ENCODE measurements at regions not wholly inside any gene's neighbourhood (a gene's known extent, or its start where the extent isn't known, plus 50 kb on each side); places are given as distances from the start of the nearest gene placed in this dataset.
A peak's percentile ranks its signal among the peaks of the same experiment; 100 is the strongest.
"Not testable (repeated sequence)": the region's sequence is repeated elsewhere in the genome, so short reads cannot be mapped to it uniquely, and the experiment has no call there.

GRCh38 chr2:120638450-120638849 is 97.2 kb upstream of the GLI2 start:
- DNase-seq: no peak

- no peak for DNase-seq
Measured at GRCh38 chr2:120641366-120641771, 94.3 kb upstream of the GLI2 start.

- DNase-seq: no peak
Measured at GRCh38 chr2:120642646-120643045, 93.0 kb upstream of the GLI2 start.

GRCh38 chr2:120646994-120647393 is 88.7 kb upstream of the GLI2 start:
- no peak for DNase-seq

- DNase-seq: no peak
Measured at GRCh38 chr2:120647487-120647886, 88.2 kb upstream of the GLI2 start.

GRCh38 chr2:120649381-120649780 is 86.3 kb upstream of the GLI2 start:
- DNase-seq: not testable (repeated sequence)

- no peak for DNase-seq
Measured at GRCh38 chr2:120650022-120650644, 85.5 kb upstream of the GLI2 start.

GRCh38 chr2:120651818-120652217 is 83.8 kb upstream of the GLI2 start:
- no peak for DNase-seq

- DNase-seq: no peak
Measured at GRCh38 chr2:120653046-120653445, 82.6 kb upstream of the GLI2 start.

- no peak for DNase-seq
Measured at GRCh38 chr2:120653871-120654270, 81.8 kb upstream of the GLI2 start.

- DNase-seq: no peak
Measured at GRCh38 chr2:120654381-120655134, 81.1 kb upstream of the GLI2 start.

- peak; percentile 9 for DNase-seq
Measured at GRCh38 chr2:120656273-120656950, 79.3 kb upstream of the GLI2 start.

GRCh38 chr2:120658042-120658769 is 77.5 kb upstream of the GLI2 start:
- DNase-seq: no peak

- no peak for DNase-seq
Measured at GRCh38 chr2:120658770-120659158, 76.9 kb upstream of the GLI2 start.

GRCh38 chr2:120659275-120659977 is 76.2 kb upstream of the GLI2 start:
- DNase-seq: no peak

- no peak for DNase-seq
Measured at GRCh38 chr2:120660056-120660694, 75.5 kb upstream of the GLI2 start.

GRCh38 chr2:120660771-120661459 is 74.8 kb upstream of the GLI2 start:
- DNase-seq: no peak

GRCh38 chr2:120661551-120661950 is 74.1 kb upstream of the GLI2 start:
- DNase-seq: no peak

- DNase-seq: no peak
Measured at GRCh38 chr2:120662046-120662445, 73.6 kb upstream of the GLI2 start.

- no peak for DNase-seq
Measured at GRCh38 chr2:120662746-120663145, 72.9 kb upstream of the GLI2 start.

- DNase-seq: no peak
Measured at GRCh38 chr2:120666433-120666832, 69.2 kb upstream of the GLI2 start.

- no peak for DNase-seq
Measured at GRCh38 chr2:120667981-120668380, 67.7 kb upstream of the GLI2 start.

Data from NCI-H345 (cell line).